ENCODE measurements at regions not wholly inside any gene's neighbourhood (a gene's known extent, or its start where the extent isn't known, plus 50 kb on each side); places are given as distances from the start of the nearest gene placed in this dataset.
"Not testable (repeated sequence)": the region's sequence is repeated elsewhere in the genome, so short reads cannot be mapped to it uniquely, and the experiment has no call there.

DNA sequence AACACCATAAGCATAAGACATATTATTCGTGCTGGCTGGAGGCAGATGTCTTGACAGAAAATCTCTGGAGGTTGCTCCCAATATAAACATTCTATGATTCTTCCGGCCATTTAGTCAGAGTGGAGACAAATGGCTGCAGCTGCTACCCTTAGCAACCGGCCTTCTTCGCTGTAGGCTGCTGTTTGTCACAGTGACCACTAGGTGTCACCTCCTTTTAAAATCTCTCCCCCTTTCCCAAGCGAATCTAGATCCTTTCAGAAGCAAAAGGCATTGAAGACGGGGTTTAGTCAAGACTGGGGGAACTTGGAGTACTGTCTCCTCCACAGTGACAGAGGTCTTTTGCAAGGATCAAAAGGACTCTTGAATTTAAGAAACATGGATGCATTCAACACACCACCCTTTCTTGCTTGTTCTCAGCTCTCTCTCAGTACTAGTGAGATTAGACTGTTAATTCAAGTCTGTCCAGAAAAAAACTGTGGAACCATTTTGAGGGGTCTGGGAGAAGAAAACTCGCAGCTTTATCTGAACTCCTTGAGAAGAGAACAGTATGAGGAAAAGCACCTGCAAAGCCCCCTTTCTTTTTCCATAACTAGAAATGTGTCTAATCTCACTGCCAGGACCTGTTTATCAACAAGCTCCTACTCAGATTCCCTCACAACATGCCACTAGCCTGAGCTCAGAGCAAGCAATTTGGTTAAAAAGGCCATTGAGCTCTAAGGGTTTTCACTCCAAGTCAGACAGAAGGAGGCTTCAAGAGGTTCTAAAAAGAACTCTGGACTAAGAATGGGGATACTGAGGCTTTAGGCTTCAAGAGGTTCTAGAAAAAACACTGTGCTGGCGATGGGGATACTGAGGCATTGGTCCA, 408.3 kb upstream of the PLXNA2 start:
- peak; percentile 39 for DNase-seq

DNA sequence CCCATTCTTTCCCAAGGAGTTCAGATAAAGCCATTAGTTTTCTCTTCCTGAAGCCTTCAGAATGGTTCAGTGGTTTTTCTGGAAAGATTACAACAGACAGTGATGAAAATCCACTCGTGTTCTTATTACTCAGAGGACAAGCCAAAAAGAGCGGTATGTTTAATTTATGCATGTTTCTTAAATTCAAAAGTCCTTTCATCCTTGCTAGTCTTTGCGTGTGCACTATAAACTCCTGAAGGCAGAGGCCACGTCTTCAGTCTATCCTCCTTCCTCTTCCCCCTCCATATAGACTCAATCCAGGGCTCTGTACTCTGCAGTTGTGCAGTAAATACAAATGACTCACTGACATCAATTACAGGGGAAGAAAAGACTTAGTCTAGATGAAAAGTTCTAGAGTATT, 409.2 kb upstream of the PLXNA2 start:
- no peak for DNase-seq

DNA sequence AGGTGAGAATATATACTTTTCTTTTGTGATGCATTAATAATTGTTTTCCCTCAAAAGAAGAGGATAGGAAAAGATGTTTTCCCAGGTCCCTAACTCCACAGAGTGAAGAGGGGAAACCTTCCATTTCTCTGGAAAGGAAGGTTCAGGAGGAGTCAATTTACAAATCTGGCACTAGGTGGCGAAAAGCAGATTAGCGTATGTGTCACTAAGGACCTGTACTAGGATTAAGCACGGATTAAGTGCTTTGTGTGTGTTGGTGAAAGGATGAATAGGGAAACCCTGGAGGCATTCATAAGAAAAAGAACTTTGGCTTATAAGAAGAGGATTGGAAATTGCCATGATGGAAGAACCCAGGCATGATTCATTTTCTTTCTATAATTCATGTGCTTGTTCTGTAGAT, 410.1 kb upstream of the PLXNA2 start:
- DNase-seq: no peak

DNA sequence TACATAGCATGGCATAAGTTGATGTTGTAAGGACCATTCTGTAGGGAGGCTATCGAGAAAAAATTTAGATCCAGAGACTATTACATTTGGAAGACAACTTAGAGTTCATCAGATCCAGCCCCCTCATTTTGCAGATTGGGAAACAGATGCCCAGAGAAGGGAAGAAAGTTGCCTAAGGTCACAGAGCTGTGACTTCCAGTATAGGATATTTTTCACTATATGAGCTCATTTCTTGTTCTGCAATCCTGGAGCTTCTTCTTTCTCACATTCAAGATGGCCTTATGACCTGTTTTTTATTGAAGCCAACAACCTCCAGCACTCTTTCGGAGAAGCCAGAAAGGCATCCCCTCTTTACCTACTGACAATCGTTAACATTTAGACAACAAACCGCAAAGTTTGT, 421.8 kb upstream of the PLXNA2 start:
- no peak for DNase-seq

DNA sequence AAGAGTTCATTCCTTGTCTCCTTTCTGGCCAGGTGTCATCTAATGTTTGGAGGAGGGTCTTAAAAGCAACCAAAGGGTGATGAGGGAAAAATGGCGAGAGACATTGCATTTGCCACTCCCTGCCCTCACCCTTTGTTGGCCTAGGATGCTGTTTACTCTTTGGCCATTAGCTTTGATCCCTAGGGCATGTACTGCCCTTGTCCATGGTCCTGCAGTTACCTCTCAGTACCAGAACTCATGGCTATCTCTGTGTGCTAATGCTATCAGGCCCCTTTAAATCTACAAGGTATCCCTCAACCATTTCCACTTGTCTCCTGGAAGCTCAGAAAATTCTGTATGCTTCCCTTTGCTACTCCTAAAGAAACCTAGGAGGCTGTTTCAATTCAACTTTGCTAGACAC, 424.8 kb upstream of the PLXNA2 start:
- DNase-seq: no peak

DNA sequence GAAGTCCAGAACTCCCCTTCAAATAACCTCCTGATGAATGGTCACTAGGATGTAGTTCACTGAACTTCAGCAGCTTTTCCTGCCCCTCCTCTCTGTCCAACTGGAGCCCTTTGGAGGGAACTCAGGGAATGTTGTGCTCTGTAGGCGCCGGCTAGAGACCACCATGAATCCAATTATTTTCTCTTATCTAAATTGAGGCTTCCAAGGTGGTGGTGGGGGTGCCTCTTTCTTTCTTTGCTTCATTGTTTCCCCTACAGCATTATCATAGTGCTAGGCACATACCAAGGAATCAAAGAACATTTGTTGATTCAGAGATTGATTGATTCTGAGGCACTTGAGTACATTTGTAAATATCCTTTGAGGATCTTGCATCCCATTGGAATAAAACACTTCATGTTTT, 426.6 kb upstream of the PLXNA2 start:
- DNase-seq: no peak

DNA sequence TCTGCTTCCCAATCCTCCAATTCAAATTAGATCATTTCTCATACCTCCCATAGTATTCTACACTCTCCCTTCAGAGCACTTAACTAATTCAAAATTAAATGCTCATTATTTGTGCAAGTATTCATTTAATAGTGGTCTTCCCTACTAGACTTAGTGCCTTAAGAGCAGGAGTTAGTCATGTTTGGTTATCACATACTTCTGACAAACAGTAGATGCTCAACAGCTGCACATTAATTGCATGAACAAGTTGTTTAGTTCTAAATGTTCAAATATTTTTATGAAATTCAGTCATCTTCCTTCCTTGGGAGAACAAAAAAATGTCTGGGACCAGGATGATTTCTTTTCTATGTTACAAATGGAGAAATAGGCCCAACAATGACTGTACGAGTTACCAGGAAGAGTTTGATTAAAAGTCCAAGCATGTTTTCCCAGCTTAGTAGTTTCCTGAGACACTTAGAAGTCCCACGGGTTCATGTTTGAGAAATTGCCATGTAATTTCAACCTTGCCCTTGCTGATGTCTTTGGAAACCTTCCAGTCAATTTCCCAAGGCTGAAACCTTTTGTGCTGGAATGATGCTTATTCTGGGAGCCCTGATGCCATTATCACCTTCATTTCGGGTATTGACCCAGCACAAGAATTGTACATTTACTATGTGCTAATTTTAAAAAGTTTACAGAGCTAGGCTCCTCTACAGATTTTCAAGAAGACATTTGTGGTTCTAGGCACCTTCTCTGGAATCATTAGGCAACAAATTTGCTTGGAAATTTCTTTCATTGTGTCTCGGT, 437.9 kb upstream of the PLXNA2 start:
- DNase-seq: no peak

DNA sequence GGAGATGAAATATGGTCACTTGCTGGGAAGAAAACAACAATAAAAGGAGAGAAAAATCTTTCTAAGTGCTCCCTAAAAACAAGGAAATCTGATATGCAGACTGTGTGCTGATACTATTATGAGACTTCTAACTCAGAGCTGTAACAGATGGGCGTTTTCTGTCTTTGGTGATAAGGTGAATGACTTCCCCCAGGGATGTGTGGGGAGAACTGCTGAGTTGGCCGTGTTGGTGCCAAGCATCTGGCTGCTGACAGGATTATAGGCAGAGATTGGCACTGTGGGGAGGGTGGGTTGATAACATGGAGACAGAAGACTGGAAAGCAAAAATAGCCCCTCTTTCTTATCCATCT, 438.5 kb upstream of the PLXNA2 start:
- DNase-seq: no peak

DNA sequence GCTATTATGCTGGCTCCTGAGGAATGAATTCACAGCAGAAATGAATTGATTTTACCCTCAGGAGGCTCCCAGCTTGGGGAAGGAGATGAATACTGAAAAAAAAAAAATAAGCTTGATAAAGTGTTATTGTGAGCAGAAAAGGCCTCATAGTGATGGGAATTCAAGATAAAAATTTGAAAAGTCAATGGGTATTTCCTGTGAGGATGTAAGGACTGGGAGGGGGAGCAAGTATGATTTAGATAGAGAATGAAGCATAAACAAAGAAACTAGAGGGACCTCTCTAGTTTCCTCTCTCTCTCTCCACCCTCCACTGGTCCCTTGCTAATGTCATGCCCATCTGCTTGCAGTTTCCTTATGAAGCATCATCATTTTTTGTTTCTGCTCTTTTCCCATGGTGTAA, 439.0 kb upstream of the PLXNA2 start:
- no peak for DNase-seq

DNA sequence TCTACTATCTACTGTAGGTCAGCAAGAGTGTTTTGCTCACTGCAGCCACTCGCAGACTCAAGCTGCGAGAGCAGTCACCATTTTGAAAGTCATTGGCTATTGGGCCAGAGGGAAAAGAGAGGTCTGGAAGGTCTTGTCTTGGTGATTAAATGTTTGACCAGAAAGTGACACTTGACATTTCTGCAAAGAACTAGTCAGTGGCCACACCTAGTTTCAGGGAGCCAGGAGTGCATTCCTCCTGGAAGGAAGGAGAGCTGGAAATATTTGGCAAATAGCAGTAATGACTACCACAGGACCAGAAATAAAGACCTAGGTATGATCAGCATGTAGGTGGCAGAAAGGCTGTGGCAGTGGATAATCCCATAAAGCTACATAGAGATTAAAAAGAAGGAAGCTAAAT, 440.0 kb upstream of the PLXNA2 start:
- no peak for DNase-seq

DNA sequence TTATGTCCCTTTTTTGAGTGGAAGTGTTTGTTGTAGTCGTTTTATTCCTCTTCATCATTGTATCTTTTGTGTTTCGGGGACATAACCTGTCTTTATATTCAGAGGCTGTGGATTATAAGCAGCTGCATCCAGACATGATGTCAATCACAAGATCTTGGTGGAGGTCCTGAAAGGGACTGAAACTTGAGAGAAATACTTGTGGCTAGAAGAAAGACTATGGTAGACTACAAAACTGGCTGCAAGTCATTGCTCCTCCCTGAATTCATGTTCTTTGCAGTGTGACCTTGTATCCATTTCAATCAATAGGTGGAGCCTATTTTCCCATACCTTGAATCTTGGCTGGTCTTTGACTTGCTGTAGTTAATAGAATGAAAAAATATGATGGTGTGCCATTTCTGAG, 442.4 kb upstream of the PLXNA2 start:
- DNase-seq: no peak

DNA sequence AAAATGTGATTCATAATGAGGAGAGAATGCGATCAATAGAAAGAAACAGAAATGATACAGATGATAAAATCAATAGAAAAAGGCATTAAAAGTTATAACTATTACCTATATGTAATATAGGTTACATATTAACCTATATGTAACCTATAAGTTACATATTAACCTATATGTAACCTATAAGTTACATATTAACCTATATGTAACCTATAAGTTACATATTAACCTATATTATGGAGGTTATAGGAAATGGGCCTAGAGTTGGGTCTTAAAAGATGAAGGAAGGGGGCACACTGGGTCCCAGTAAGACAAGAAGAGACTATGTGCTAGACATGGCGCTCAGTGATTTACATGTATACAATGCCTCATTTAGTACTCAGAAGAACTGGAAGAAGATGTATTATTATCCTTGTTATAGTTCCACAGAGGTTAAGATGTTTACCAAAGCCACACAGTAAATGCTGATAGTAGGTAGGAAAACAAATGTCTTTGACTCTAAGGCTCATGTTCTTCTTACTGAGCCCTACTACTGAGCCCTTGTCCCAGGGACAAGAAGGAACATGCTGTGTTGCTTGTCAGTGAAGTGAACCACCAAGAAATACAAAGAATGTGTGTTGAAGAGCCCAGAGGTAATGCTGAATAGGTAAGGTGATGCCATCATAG, 444.6 kb upstream of the PLXNA2 start:
- no peak for DNase-seq

DNA sequence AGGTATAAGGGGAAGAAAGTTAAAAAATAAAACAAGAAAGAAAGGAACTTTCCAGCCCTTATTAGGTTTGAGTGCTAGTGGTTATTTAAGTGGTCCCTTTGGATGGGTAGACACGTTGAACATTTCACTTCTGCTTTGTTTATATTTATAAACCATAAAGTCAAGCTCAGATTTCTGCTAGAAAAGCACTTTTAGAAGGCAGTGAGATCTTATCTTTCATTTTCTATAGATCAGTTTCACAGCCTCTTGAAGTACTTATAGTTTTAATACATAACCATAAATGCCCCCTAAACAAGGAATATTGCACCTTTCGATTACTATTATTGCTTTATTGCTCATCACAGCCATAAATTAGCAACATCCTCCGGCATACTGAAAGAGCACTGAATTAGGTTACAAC, 446.8 kb upstream of the PLXNA2 start:
- DNase-seq: no peak

DNA sequence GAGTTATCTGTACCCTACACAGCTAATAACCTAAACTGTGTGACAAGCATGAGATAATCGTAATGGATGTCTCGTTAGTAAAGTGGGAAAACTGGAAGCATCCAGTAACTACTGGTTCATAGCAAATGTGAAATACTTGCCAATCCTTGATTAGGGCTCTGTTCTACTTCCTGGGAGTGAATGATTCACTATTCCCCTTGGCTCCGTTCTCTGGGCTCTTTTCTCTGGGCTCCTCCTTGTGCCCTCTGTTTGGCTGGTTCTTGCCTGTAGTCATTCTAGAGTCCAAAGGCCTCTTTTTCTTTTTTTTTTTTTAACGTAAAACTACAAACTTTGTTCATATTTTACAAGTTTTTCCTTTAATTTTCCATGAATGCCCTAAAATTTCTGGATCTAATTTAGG, 465.8 kb upstream of the PLXNA2 start:
- no peak for DNase-seq

DNA sequence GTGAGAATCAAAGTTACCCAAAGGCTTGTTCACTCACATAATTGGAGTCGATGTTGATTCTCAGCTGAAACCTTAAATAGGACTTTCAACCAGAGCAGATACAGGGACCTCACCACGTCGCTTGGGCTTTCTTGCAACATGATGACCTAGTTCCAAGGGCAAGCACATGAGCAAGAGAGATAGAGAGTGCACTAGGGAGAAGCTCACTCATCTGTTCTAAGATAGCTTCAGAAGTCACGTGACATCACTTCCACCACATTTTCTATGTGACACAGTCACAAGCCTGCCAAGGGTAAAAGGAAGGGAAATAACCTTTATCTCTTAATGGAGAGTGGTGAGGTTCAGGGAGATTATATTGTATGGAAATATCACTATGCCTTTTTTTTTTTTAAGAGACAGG, 470.1 kb upstream of the PLXNA2 start:
- DNase-seq: no peak

DNA sequence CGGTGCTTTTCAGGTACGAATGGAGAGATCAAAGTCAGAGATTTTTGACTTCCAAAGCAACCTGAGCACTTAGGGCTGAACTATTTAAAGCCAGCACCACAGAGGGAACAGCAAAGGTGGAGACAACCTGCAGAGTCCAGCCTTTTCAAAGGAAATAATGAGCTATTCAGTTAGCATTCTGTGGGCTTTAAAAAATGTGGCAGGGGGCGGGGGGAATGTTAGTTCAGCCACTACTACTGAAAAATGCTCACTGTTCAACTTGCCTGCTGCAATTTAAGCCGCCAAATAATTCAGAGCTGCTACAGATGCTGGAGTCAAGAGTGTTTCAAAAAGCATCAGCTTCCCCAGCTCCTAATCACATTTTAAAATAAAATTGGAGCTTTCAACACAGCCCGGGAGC, 473.3 kb upstream of the PLXNA2 start:
- DNase-seq: no peak

DNA sequence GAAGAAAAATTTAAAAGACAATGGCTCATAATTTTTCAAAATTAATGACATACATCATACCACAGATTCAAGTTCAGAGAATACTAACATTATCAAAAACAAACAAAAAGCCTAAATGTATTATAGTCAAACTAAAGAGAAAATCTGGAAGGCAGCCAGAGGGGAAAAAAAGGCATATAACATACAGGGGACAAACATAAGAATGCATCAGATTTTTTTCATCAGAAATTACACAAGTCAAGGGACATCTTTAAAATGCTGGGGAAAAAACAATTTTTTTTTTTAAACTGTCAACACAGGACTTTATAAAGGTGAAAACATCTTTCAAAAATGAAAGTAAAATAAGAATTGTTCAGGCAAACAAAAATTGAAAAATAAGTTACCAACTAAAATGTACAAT, 478.4 kb upstream of the PLXNA2 start:
- DNase-seq: no peak

DNA sequence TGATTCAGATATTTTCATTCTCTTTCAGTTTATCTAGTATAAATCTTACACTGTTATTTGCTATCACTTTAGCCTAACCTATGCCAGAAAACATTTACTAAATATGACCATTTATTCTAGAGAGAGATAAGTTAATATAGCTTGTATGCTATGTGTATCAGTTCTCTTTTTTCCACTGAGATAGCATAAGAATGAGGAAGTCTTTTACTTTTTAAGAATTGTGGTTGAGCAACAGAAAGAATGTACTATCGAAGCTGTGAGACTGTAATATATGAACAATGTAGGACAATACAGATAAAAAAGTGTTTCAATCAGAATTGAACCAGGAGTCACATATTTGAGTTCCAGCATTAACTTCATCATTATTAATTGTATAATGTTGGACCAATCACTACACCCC, 479.9 kb upstream of the PLXNA2 start:
- peak; percentile 76 for DNase-seq

DNA sequence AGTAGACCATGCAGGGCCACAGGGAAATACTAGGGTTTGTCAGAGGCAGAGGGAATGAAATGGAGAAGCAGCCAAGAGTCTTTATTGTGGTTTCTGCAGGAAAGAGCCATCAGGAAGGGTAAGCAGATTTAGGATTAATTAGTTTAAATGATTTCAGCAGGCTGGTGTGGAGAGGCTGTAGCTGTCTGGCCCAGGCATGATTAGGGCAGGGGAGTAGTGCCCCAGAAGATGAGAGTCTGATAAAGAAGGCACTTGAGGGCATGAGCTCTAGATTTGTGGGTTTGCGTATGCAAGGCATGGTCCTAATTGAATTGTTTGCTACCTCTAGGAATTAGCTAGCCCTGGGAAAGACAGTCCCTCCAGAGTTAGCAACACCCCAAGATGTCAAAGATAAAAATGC, 484.6 kb upstream of the PLXNA2 start:
- no peak for DNase-seq

DNA sequence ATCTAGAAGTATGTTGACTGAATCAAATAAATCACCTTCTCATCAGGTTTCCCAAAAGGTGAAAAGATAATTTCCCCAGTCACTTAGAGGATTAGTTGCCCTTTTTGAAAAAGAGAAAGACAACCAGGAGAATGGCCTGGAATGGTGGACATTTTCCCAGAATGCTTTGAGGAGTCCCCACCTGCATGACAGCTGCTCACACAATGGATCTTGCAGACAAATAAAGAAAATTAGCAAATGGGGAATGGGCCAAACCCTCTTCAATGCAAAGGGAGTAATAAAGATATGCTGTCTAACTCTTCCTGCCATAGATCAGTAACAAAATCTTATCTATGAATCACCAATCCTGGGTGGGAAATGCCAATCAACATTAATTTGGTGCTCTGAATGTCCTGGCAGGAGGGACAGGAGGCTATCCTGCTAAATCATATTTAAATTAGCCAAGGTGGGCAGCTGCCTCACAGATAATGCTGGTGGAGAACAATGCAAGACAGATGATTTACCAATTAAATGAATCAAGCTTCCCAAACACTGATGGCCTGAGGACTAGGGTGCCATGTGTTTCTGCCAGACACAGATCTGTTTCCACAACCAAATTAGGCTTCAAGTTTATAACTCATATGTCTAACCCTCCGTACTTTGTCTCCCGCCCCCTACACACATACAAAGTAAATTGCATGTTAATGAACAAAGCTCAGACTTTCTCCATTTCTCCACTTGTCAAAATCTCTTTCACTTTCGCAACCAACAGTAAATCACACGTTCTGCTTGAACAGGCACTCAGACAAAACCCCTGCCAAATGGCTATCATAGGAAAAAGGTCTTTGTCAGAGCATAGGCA, 488.0 kb upstream of the PLXNA2 start:
- DNase-seq: no peak

DNA sequence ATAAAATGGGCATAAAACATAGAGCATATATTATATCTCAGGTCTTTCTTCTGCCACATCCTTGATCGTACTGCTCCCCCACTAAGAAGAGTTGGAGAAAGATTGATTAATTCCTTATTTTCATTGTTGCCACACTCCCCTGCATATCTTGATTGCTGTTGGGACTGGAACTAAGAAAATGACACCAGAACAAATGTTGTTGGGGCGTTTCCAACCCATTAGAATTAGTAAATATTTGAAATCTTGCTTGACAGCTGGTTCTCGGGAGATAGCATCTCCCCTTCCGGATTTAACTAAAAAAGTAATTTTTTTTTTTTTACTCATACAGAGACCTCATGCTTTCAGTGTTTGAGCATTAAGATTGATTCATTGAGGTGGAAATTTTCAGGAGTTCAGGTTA, 493.0 kb upstream of the PLXNA2 start:
- DNase-seq: no peak

DNA sequence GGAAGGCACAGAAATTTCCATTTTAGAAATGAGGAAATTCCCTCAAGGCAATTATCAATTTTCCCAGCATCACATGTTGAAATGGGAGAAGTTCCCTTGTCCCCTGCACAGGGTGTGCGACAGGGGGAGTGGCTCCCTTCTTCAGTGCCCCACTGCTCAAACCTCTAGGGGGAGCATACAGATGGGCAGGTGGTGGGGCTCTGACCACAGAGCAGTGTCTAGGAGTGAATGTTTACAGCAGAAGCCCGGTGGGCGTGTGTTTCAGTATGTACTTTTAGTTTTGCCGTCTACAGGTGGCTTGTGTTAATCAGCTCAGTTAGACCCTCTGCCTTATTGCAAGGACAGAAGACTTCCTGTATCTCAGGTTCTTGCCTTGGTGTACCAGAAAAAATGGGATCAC, 493.7 kb upstream of the PLXNA2 start:
- no peak for DNase-seq

DNA sequence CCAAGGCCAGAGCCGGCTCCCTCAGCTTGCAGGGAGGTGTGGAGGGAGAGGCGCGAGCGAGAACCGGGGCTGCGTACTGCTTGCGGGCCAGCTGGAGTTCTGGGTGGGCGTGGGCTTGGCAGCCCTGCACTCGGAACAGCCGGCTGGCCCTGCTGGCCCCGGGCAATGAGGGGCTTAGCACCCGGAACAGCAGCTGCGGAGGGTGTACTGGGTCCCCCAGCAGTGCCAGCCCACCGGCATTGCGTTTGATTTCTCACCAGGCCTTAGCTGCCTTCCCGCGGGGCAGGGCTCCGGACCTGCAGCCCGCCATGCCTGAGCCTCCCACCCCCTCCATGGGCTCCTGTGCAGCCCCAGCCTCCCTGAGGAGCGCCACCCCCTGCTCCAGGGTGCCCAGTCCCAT, 495.5 kb upstream of the PLXNA2 start:
- not testable (repeated sequence) for DNase-seq

Data from MV-4-11 (cell line).